ENCODE measurements at regions not wholly inside any gene's neighbourhood (a gene's known extent, or its start where the extent isn't known, plus 50 kb on each side); places are given as distances from the start of the nearest gene placed in this dataset.

GRCh38 chr12:116404913-116405611 is 127.6 kb upstream of the MED13L start:
- DNase-seq = no peak

DNA sequence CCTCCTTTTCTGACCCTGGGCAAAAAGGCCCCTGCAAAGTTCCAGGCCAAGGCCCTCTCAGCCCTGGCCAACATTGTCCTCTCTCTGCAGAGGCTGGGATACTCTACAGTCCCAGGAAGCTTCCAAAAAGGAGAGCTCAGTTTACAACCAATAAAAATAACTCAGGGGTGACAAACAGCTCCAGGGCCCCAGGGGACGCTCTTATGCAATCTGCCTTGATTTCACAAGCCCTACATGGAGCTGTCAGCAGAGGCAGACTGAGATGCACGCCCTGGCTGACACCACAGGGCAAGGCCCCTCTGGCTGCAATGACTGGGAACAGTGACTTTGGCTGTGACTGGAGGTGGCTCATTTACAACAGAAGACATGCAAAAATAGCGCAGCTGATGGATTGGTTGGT is 129.0 kb upstream of the MED13L start:
- DNase-seq = no peak

- DNase-seq = no peak
Measured at GRCh38 chr12:116408489-116409250, 131.2 kb upstream of the MED13L start.

GRCh38 chr12:116411977-116412376 is 134.5 kb upstream of the MED13L start:
- DNase-seq = no peak

GRCh38 chr12:116414891-116415290 is 137.4 kb upstream of the MED13L start:
- no peak for DNase-seq

GRCh38 chr12:116415408-116416108 is 138.1 kb upstream of the MED13L start:
- no peak for DNase-seq

DNA sequence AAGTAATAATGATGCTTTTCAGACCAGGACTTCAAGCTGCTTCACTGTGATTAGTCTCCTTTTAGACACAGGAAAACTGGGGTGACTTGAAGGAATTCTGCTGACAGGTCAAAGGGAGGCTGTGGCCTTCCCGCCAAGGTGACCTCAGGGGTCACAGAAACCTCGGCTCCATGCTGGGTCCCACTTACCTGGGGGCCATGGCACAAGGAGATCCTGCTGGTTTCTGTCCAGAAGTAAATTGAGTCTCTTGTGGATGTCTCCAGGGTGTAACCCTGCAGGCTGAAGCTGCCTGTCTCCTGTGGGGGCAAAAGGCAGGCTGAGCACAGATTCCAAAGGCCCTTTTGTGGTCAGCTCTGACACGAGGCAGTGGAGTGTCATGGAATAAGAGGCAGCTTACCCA is 138.7 kb upstream of the MED13L start:
- DNase-seq = no peak

DNA sequence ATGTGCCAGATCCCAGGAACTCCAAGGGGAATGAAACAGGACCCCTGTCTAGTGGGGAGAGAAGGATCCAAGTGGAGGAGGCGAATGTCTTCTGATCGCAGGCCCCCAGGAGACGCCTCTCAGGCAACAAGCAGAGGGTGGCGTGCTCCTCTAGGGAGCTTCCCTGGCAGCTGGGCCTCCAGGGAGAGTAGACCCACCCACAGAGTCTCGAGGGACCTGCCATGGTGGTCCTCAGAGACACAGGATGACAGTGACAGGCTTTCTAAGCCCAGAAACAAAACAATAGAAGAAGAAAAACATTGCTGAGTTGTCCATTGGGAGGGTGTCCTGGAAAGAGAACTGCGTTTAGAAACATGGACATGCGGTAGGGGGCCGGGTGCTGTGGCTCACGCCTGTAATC is 140.6 kb upstream of the MAP1LC3B2 start:
- no peak for DNase-seq

GRCh38 chr12:116420227-116420880 is 138.8 kb upstream of the MAP1LC3B2 start:
- DNase-seq = no peak

DNA sequence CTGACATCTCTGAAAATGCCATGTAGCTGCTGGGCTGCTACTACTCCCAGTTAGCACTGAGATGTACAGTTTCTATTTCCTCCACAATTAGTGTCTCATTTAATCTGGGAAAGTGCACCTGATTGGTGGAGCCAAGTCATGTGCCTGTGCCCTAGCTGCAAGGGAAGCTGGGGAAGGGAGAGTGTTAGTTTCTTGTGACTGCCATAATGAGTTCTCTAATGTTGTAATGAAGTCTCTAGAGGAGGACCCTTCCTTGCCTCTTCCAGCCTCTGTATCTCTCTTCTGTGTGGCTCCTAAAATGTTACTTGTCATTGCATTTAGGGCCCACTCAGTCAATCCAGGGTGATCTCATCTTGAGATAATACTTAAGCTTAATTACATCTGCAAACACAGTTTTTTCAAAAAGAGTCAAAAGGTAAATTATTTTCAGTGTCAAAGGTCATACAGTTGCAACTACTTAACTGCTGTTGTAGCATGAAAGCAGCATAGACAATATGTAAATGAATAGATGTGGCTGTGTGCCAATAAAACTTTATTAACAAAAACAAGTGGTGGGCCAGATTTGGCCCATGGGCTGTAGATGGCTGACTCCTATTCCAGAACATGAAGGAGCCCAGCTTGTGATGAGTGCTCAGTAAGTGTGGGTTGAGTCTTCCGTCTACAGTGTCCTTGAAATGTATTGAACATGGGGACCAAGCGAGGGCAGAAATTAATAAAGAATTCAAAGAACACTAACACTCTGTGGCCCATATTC is 137.2 kb upstream of the MAP1LC3B2 start:
- no peak for DNase-seq

DNA sequence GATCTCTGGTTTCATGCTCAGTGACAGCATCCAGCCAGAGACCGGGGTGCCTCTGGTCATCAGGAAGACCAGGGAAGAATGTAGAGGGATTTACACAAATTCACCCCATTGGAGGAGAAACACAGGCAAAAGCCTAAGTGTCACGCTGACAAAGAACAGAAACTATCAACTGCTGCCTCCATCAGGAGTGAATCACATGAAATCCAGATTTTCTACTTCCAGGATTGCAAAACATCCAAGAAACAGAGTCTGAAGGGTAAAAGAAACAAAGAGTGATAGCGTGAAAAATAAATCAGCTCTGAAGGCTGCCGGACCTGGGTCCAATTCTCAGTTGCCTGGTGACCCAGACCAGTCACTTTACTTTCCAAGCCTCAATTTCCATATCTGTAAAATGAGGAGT is 136.1 kb upstream of the MAP1LC3B2 start:
- no peak for DNase-seq

- DNase-seq = no peak
Measured at GRCh38 chr12:116425256-116426193, 133.7 kb upstream of the MAP1LC3B2 start.

- no peak for DNase-seq
Measured at GRCh38 chr12:116426391-116427136, 132.6 kb upstream of the MAP1LC3B2 start.

GRCh38 chr12:116427200-116427930 is 131.8 kb upstream of the MAP1LC3B2 start:
- no peak for DNase-seq

DNA sequence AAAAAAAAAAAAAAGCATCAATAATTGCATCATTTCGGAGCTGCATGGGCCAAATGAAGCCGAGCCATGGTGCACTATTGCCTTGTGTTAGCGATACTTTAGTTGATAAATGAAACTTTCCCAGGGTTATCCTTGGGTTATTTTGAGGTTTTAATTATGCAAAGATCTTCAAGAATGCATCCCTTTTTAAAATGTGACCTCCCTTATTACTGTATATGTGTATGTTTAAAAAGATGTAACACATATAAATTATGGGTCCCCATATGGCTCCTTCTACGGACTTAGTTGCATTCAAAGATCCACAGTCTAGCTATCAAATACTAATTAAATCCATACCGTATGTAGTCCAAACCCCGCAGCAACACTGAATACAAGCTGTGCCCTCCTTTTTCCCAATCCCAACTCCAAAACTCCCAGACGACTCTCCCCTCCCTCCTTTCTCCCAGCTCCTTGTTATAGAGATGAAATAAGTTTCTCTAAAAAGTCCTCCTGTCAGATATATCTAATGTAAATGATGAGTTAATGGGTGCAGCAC is 129.3 kb upstream of the MAP1LC3B2 start:
- DNase-seq = no peak

DNA sequence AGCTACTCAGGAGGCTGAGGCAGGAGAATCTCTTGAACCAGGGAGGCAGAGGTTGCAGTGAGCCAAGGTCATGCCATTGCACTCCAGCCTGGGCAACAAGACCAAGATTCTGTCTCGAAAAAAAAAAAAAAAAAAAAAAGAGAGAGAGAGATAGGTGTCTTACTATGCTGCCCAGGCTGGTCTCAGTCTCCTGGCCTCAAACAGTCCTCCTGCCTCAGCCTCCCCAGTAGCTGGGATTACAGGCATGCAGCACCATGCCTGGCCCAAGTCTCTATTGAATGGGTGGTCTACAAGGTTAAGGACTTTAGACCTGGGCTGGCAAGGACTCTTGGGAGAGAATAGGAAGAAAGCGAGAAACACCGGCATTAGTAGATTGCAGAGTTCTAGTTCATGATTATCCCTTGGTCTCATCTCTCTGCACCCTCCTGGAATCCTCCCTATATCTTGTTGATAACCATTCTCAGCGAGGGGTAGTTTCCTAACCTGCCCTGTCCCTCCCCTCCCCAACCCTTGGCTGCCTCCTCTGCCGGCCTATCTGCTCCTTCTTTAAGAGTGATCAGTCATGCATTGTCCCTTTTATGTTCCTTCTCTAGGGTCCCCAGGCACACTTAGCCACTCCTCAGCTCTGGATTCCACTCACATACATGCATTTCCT is 128.1 kb upstream of the MAP1LC3B2 start:
- no peak for DNase-seq

- no peak for DNase-seq
Measured at GRCh38 chr12:116431677-116432300, 127.4 kb upstream of the MAP1LC3B2 start.

- DNase-seq = no peak
Measured at GRCh38 chr12:116432314-116432750, 126.8 kb upstream of the MAP1LC3B2 start.

Measured in central memory CD4-positive, alpha-beta T cell (primary cell).